ENCODE measurements at regions not wholly inside any gene's neighbourhood (a gene's known extent, or its start where the extent isn't known, plus 50 kb on each side); places are given as distances from the start of the nearest gene placed in this dataset.

- Histone ChIP-seq H3K4me3 (no peak overlapping the region), H3F3A (replicated peaks; ENCODE audit: low read depth) (no peaks in the 10 kb centered on the region), H4K20me1 (replicated peaks; ENCODE audit: insufficient read depth) (no peaks in the 10 kb centered on the region), H3K4me2 (no peak overlapping the region), H3K36me3 (ENCODE audit: insufficient read depth) (no peaks in the 10 kb centered on the region; the same call in 1 of the 2 replicates), H2AFZ (no peak overlapping the region), H3K4me1 (ENCODE audit: insufficient read depth) (no peaks in the 10 kb centered on the region), H3K79me2 (replicated peaks; ENCODE audit: insufficient read depth) (no peaks in the 10 kb centered on the region), H3K27me3 (ENCODE audit: insufficient read depth) (no peaks in the 10 kb centered on the region), H3K9me2 (ENCODE audit: insufficient read depth) (no peaks in the 10 kb centered on the region), H3K27ac (ENCODE audit: low read depth) (no peak overlapping the region)
- no peaks in the 10 kb centered on the region for H3K9me3 Mint-ChIP-seq
- no peak overlapping the region for H3K4me3 Mint-ChIP-seq
- peaks cover 12% of the 10 kb centered on the region for H3K36me3 Mint-ChIP-seq (ENCODE audit: low read depth)
- peaks cover 3% of the 10 kb centered on the region for H3K27me3 Mint-ChIP-seq (ENCODE audit: insufficient read depth, low read depth, poor library complexity)
- no peak for DNase-seq (ENCODE audit: low spot score)
- H3K4me1 Mint-ChIP-seq: no peaks in the 10 kb centered on the region
- TF ChIP-seq ZNF462 (CRISPR knock-in tag; IDR thresholded peaks at IDR 0.05) (no peak), ZNF331 (CRISPR knock-in tag; IDR thresholded peaks at IDR 0.05; ENCODE audit: low read depth) (no peak), CREB1 (CRISPR knock-in tag; IDR thresholded peaks at IDR 0.05; ENCODE audit: low read depth) (no peak), ZNF114 (CRISPR knock-in tag; IDR thresholded peaks at IDR 0.05) (no peak), EZH2 (IDR thresholded peaks at IDR 0.05; ENCODE audit: low read depth, unreplicated experiment) (no peak), STAT1 (IDR thresholded peaks at IDR 0.05; ENCODE audit: unreplicated experiment) (no peak), REST (IDR thresholded peaks at IDR 0.05; ENCODE audit: unreplicated experiment) (no peak), NANOG (IDR thresholded peaks at IDR 0.05; ENCODE audit: borderline replicate concordance) (no peak), POLR2AphosphoS5 (IDR thresholded peaks at IDR 0.05; ENCODE audit: low read depth) (no peak), CTCF (conservative IDR thresholded peaks at IDR 0.05; ENCODE audit: low read depth in 2 of 2) (no peak), JUNB (IDR thresholded peaks at IDR 0.05; ENCODE audit: unreplicated experiment) (no peak), ETS1 (IDR thresholded peaks at IDR 0.05) (no peak), EZH2phosphoT487 (IDR thresholded peaks at IDR 0.05; ENCODE audit: unreplicated experiment) (no peak)
- no peak for ATAC-seq
- H3K27ac Mint-ChIP-seq: no peak overlapping the region; the same call in 1 of the 2 replicates
Observed at GRCh38 chr17:64747938-64748540, 85.9 kb upstream of the SMURF2 start.

All from GM23338 (cell line).